LNCaP clone FGC (cell line): ENCODE measurements at regions not wholly inside any gene's neighbourhood (a gene's known extent, or its start where the extent isn't known, plus 50 kb on each side); places are given as distances from the start of the nearest gene placed in this dataset.

Experiments
- DNase-seq: peaks from one replicate; pipeline ENCODE4 v3.0.0-alpha.2; 2011; ENCODE audit warnings: low read depth
- H3K4me3 ChIP-seq: 2 replicates; pipeline ENCODE4 v1.5.1; 2011; ENCODE audit warnings: mild to moderate bottlenecking, low read depth, low read length, control low read depth
- CTCF ChIP-seq: IDR thresholded peaks from 2 replicates; pipeline ENCODE4 v1.5.1; 2012; ENCODE audit warnings: mild to moderate bottlenecking; ENCODE audit not compliant: control insufficient read depth, insufficient read depth; ENCODE audit errors: extremely low read depth

GRCh38 chr6:160891690-160892089 is 99.9 kb upstream of the MAP3K4 start:
- TF ChIP-seq CTCF, result no peak

GRCh38 chr6:160895562-160895961 is 96.0 kb upstream of the MAP3K4 start:
- TF ChIP-seq CTCF, result no peak
- no peak for DNase-seq
- H3K4me3 ChIP-seq, result no peak overlapping the region

More at GRCh38 chr6:160891690-160892089, 99.9 kb upstream of the MAP3K4 start:
- no peak for DNase-seq
- no peak overlapping the region for H3K4me3 ChIP-seq

GRCh38 chr6:160899671-160900430 is 91.7 kb upstream of the MAP3K4 start:
- H3K4me3 ChIP-seq, result no peak overlapping the region
- no peak for DNase-seq

GRCh38 chr6:160911949-160912348 is 79.6 kb upstream of the MAP3K4 start:
- no peak for TF ChIP-seq CTCF
- no peak for DNase-seq
- no peak overlapping the region for H3K4me3 ChIP-seq

More at GRCh38 chr6:160899671-160900430, 91.7 kb upstream of the MAP3K4 start:
- TF ChIP-seq CTCF, result no peak

- H3K4me3 ChIP-seq, result no peak overlapping the region
- TF ChIP-seq CTCF, result no peak
- DNase-seq, result no peak
Observed at GRCh38 chr6:160912411-160912810, 79.2 kb upstream of the MAP3K4 start.

GRCh38 chr6:160917572-160917971 is 74.0 kb upstream of the MAP3K4 start:
- no peak for TF ChIP-seq CTCF
- DNase-seq, result no peak

More at GRCh38 chr6:160917572-160917971, 74.0 kb upstream of the MAP3K4 start:
- no peak overlapping the region for H3K4me3 ChIP-seq
